ENCODE measurements at regions not wholly inside any gene's neighbourhood (a gene's known extent, or its start where the extent isn't known, plus 50 kb on each side); places are given as distances from the start of the nearest gene placed in this dataset.

DNA sequence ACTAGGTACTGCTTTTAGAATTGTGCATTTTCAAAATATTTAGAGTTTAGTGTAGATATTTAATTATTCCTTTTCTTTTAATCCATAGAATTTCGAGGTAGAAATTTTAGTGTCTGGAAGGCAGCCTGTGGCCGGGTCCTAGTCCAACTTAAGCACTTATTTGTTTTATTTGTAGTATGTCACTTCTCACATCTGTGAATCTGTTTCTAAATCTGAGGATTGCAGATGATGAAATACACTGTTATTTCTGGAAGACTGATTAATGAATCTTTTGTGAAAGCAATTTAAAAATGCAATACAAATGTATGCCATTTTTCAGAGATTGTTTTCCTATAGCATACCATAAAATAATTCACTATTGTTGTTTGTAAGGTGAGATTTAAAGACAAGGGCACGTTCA lies 483.9 kb upstream of the TRIB2 start:
- TF ChIP-seq, protein P1, sequence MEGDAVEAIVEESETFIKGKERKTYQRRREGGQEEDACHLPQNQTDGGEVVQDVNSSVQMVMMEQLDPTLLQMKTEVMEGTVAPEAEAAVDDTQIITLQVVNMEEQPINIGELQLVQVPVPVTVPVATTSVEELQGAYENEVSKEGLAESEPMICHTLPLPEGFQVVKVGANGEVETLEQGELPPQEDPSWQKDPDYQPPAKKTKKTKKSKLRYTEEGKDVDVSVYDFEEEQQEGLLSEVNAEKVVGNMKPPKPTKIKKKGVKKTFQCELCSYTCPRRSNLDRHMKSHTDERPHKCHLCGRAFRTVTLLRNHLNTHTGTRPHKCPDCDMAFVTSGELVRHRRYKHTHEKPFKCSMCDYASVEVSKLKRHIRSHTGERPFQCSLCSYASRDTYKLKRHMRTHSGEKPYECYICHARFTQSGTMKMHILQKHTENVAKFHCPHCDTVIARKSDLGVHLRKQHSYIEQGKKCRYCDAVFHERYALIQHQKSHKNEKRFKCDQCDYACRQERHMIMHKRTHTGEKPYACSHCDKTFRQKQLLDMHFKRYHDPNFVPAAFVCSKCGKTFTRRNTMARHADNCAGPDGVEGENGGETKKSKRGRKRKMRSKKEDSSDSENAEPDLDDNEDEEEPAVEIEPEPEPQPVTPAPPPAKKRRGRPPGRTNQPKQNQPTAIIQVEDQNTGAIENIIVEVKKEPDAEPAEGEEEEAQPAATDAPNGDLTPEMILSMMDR (IDR thresholded peaks at IDR 0.05): no peak
- TF ChIP-seq POLR2A (IDR thresholded peaks at IDR 0.05): no peak
